OCI-LY1 (cell line): ENCODE measurements at regions not wholly inside any gene's neighbourhood (a gene's known extent, or its start where the extent isn't known, plus 50 kb on each side); places are given as distances from the start of the nearest gene placed in this dataset.

Source experiments
- H2AFZ ChIP-seq: fragments of 200-600 bp; sonication (generic), shearing (Covaris generic); 2 replicates; pipeline ENCODE4 v1.6.0; 2014; ENCODE audit warnings: antibody characterized with exemption, mild to moderate bottlenecking, low read length
- H3F3A ChIP-seq: fragments of 200-600 bp; sonication (generic), shearing (Covaris generic); 2 replicates; pipeline ENCODE4 v1.6.0; 2014; ENCODE audit warnings: mild to moderate bottlenecking, antibody characterized with exemption, low read length, moderate library complexity; ENCODE audit not compliant: insufficient read depth
- H3K27ac ChIP-seq: fragments of 200-600 bp; sonication (generic); 2 replicates; pipeline ENCODE4 v1.5.1; 2014; ENCODE audit warnings: low read length, mixed run types, mild to moderate bottlenecking, low read depth; ENCODE audit not compliant: poor library complexity, severe bottlenecking
- H3K27me3 ChIP-seq: fragments of 200-600 bp; sonication (generic); 2 replicates; pipeline ENCODE4 v1.6.0; 2014; ENCODE audit warnings: antibody characterized with exemption, mild to moderate bottlenecking, low read length, moderate library complexity; ENCODE audit not compliant: insufficient read depth
- H3K36me3 ChIP-seq: fragments of 200-600 bp; sonication (generic); 2 replicates; pipeline ENCODE4 v1.6.1; 2014; ENCODE audit warnings: mild to moderate bottlenecking, antibody characterized with exemption, low read length, moderate library complexity, mixed read lengths; ENCODE audit not compliant: insufficient read depth
- H3K4me1 ChIP-seq: fragments of 200-600 bp; sonication (generic); 2 replicates; pipeline ENCODE4 v1.5.1; 2014; ENCODE audit warnings: mild to moderate bottlenecking, low read length, moderate library complexity; ENCODE audit not compliant: insufficient read depth, severe bottlenecking
- H3K4me2 ChIP-seq: fragments of 200-600 bp; sonication (generic), shearing (Covaris generic); 2 replicates; pipeline ENCODE4 v1.6.1; 2014; ENCODE audit warnings: low read length
- H3K4me3 ChIP-seq: fragments of 200-600 bp; sonication (generic); 2 replicates; pipeline ENCODE4 v1.5.1; 2014; ENCODE audit warnings: low read length, low read depth, mild to moderate bottlenecking, mixed read lengths; ENCODE audit not compliant: poor library complexity, severe bottlenecking
- H3K79me2 ChIP-seq: fragments of 200-600 bp; shearing (Covaris generic); 2 replicates; pipeline ENCODE4 v1.6.1; 2016; ENCODE audit warnings: mixed run types, low read length, mixed read lengths; ENCODE audit not compliant: insufficient read depth
- H3K9ac ChIP-seq: fragments of 200-600 bp; sonication (generic), shearing (Covaris generic); 2 replicates; pipeline ENCODE4 v1.6.1; 2014; ENCODE audit warnings: mild to moderate bottlenecking, low read length, mixed read lengths
- H3K9me2 ChIP-seq: fragments of 200-600 bp; sonication (generic), shearing (Covaris generic); 2 replicates; pipeline ENCODE4 v1.6.1; 2014; ENCODE audit warnings: low read depth, mild to moderate bottlenecking, low read length, mixed read lengths
- H3K9me3 ChIP-seq: fragments of 200-600 bp; shearing (Covaris generic); 2 replicates; pipeline ENCODE4 v1.6.1; 2014; ENCODE audit warnings: low read length, mixed read lengths
- H4K20me1 ChIP-seq: fragments of 200-600 bp; sonication (generic), shearing (Covaris generic); 2 replicates; pipeline ENCODE4 v1.6.0; 2016; ENCODE audit warnings: mild to moderate bottlenecking, low read length; ENCODE audit not compliant: insufficient read depth
- EZH2 ChIP-seq: fragments of 200-600 bp; sonication (generic), shearing (Covaris generic); IDR thresholded peaks from 2 replicates; pipeline ENCODE4 v1.8.0; 2017; ENCODE audit warnings: borderline replicate concordance, mixed run types, mild to moderate bottlenecking, antibody characterized with exemption, low read length, moderate library complexity, mixed read lengths
- TF ChIP-seq, protein P1 (sequence below): fragments of 200-600 bp; sonication (generic), shearing (Covaris generic); IDR thresholded peaks from 2 replicates; pipeline ENCODE4 v1.5.1; 2017; ENCODE audit warnings: mild to moderate bottlenecking, antibody characterized with exemption, low read length, moderate library complexity, mixed read lengths

DNA sequence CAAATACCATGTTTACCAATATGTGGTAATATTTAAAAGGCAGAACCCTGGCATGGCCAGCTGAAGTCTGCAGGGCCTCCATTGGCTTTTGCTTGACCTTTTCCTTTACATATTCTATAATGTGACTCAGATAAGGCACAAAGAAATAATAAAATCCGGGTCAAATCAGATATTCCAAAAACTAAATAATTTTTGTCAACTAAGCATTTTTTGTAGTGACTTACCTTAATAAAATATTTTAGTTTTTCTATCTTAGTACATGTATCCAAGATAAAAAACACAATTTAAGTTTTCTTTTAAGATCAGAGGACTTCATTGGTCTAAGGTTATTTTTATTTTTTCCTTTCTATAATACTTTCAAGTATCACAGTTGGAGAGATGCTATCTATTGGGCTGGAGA is 179.4 kb upstream of the ADAMTS5 start:
- no peak overlapping the region for H3K27ac ChIP-seq
- no peaks in the 10 kb centered on the region for H3K36me3 ChIP-seq
- H4K20me1 ChIP-seq, result no peaks in the 10 kb centered on the region
- H2AFZ ChIP-seq, result no peak overlapping the region
- no peak for TF ChIP-seq EZH2
- TF ChIP-seq, protein P1, sequence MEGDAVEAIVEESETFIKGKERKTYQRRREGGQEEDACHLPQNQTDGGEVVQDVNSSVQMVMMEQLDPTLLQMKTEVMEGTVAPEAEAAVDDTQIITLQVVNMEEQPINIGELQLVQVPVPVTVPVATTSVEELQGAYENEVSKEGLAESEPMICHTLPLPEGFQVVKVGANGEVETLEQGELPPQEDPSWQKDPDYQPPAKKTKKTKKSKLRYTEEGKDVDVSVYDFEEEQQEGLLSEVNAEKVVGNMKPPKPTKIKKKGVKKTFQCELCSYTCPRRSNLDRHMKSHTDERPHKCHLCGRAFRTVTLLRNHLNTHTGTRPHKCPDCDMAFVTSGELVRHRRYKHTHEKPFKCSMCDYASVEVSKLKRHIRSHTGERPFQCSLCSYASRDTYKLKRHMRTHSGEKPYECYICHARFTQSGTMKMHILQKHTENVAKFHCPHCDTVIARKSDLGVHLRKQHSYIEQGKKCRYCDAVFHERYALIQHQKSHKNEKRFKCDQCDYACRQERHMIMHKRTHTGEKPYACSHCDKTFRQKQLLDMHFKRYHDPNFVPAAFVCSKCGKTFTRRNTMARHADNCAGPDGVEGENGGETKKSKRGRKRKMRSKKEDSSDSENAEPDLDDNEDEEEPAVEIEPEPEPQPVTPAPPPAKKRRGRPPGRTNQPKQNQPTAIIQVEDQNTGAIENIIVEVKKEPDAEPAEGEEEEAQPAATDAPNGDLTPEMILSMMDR, result no peak
- H3K4me1 ChIP-seq, result no peaks in the 10 kb centered on the region
- H3F3A ChIP-seq, result no peaks in the 10 kb centered on the region
- no peak overlapping the region for H3K9ac ChIP-seq
- H3K4me2 ChIP-seq, result no peak overlapping the region
- no peaks in the 10 kb centered on the region for H3K79me2 ChIP-seq
- no peaks in the 10 kb centered on the region for H3K9me3 ChIP-seq
- no peaks in the 10 kb centered on the region for H3K9me2 ChIP-seq
- H3K27me3 ChIP-seq, result no peaks in the 10 kb centered on the region
- no peak overlapping the region for H3K4me3 ChIP-seq

DNA sequence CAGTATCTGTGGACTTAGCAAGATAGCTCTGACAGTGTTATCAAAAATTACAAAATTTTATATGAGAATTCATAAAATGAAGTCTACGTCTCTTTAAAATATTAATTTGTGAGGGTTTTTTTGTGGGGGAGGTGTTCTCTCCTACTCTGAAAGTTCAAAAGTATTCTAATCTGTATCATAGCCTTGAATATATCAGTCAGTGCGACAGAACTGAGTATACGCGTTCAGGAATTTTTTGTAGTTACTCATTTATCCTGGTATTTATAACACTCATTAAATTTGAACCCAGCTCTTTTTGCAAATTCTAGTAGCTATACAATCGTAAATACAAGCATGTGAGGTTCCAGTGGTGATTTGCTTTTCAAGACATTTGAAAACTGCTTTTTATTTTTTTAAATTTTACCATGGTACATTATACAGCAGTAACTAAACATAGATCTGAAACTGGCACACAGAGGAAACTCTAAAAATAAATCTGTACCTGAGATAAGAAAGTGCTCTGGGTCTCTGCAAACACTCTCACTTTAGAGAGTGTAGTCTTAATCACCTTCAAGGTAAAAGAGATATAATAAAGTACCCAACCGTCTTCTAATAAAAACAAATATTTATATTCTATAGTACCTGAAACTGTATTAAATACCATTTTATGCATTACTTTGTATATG is 178.4 kb upstream of the ADAMTS5 start:
- Histone ChIP-seq H3F3A (no peaks in the 10 kb centered on the region), H3K4me2 (no peak overlapping the region), H3K9me3 (no peaks in the 10 kb centered on the region), H3K4me1 (no peaks in the 10 kb centered on the region), H3K79me2 (no peaks in the 10 kb centered on the region), H3K27ac (no peak overlapping the region), H3K27me3 (no peaks in the 10 kb centered on the region), H3K36me3 (no peaks in the 10 kb centered on the region), H3K4me3 (no peak overlapping the region), H3K9ac (no peak overlapping the region), H2AFZ (no peak overlapping the region), H4K20me1 (no peaks in the 10 kb centered on the region), H3K9me2 (no peaks in the 10 kb centered on the region)
- TF ChIP-seq, protein P1, result no peak
- no peak for TF ChIP-seq EZH2

DNA sequence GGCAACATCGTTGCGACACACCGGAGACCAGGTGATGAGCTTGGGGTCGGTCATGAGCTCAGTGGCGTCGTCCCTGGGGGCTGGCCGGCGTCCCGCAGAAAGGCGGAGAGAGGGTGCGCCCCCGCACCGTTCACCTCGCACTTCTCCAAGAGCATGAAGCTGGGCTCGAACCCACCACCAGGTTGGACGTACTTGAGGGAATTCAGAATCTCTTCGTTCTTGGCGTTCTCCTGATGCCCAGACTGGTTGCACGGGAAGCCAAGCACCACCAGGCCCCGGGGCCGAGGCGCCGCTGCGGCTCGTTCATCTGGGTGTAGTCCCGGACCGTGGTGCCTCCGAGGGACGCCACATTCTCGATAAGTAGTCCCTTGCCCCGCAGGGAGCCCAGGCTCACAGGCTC is 176.6 kb upstream of the ADAMTS5 start:
- Histone ChIP-seq H3F3A (no peaks in the 10 kb centered on the region), H3K9me3 (no peaks in the 10 kb centered on the region), H3K4me3 (no peak overlapping the region), H3K9ac (no peak overlapping the region), H4K20me1 (no peaks in the 10 kb centered on the region), H2AFZ (no peak overlapping the region), H3K4me1 (no peaks in the 10 kb centered on the region), H3K27ac (no peak overlapping the region), H3K9me2 (no peaks in the 10 kb centered on the region), H3K36me3 (no peaks in the 10 kb centered on the region), H3K79me2 (no peaks in the 10 kb centered on the region), H3K27me3 (no peaks in the 10 kb centered on the region), H3K4me2 (no peak overlapping the region)
- TF ChIP-seq, protein P1, result no peak
- TF ChIP-seq EZH2, result no peak
